Stomach (tissue), 8 donors: ENCODE measurements at regions not wholly inside any gene's neighbourhood (a gene's known extent, or its start where the extent isn't known, plus 50 kb on each side); places are given as distances from the start of the nearest gene placed in this dataset.

ENCODE experiments used
- DNase-seq, 2 donors: peaks; one replicate each; pipeline versions ENCODE4 v3.0.0 to v3.0.0-alpha.2; 2013 to 2019
- H3K27ac ChIP-seq, 5 donors: fragments of 200-600 bp in 4 of 5; sonication (generic) in 4 of 5; one replicate each; pipeline ENCODE4 v1.5.1; 2013 to 2019; ENCODE audit warnings: mild to moderate bottlenecking in 1 of 5, moderate library complexity in 1 of 5
- H3K27me3 ChIP-seq, 3 donors: fragments of 200-600 bp; sonication (generic); one replicate each; pipeline ENCODE4 v1.5.1; 2017 to 2019; ENCODE audit warnings: mixed run types in 1 of 3
- H3K36me3 ChIP-seq, 4 donors: fragments of 200-600 bp; sonication (generic); 1 replicate in 3 of 4; 2 replicates in 1 of 4; pipeline ENCODE4 v1.5.1; 2016 to 2019
- H3K4me1 ChIP-seq, 4 donors: fragments of 200-600 bp; sonication (generic); one replicate each; pipeline ENCODE4 v1.5.1; 2016 to 2019
- H3K4me3 ChIP-seq, 4 donors: fragments of 200-600 bp; sonication (generic) in 3 of 4; one replicate each; pipeline ENCODE4 v1.5.1; 2016 to 2019; ENCODE audit warnings: mild to moderate bottlenecking in 1 of 4
- H3K9me3 ChIP-seq, 4 donors: fragments of 200-600 bp; sonication (generic); one replicate each; pipeline ENCODE4 v1.5.1; 2016 to 2019
- EP300 ChIP-seq: sonication (generic); formaldehyde crosslinking; IDR thresholded peaks from one replicate; pipeline ENCODE4 v1.6.1; 2017; ENCODE audit warnings: antibody characterized with exemption
- POLR2A ChIP-seq, 4 donors: fragments of 450-650 bp; IDR thresholded peaks; one replicate each; pipeline ENCODE4 v1.6.1; 2016; ENCODE audit warnings: antibody characterized with exemption in 4 of 4, control low read depth in 2 of 4, mild to moderate bottlenecking in 1 of 4, moderate library complexity in 1 of 4
- POLR2AphosphoS5 ChIP-seq, 3 donors: sonication (generic); formaldehyde crosslinking; IDR thresholded peaks; one replicate each; pipeline ENCODE4 v1.6.1; 2016; ENCODE audit warnings: antibody characterized with exemption in 3 of 3
- WGBS, 5 donors: extraction: QIAGEN DNeasy Blood & Tissue Kit in 3 of 5; methylation state at CpG; one replicate each; pipeline versions ENCODE4 v1.1.5 to v1.1.7; 2013 to 2018; 5-methylcytosine and 5-hydroxymethylcytosine counted together
- intact Hi-C: fragments of 100-400 bp; cut with DNase I; formaldehyde crosslinking; loops from one replicate; pipeline ENCODE4 v1.15.1; 2023; ENCODE audit warnings: low total_unique reads
- TF ChIP-seq, protein P1 (sequence below), 7 experiments: fragments of 450-650 bp in 4 of 7; fragments of 200-600 bp in 3 of 7; sonication (generic) in 3 of 7; IDR thresholded peaks; one replicate each; pipeline ENCODE4 v1.5.1; 2016 to 2019; ENCODE audit warnings: antibody characterized with exemption in 7 of 7, control low read depth in 2 of 7, mild to moderate bottlenecking in 1 of 7
- donor health status: healthy with polysubstance abuse.
- donor health status: Bipolar disorder and iron deficiency.
- donor health status: healthy.

GRCh38 chr15:93894438-93895036 is 336.8 kb upstream of the MCTP2 start:
- DNase-seq, result no peak
- Histone ChIP-seq H3K4me3 (no peak overlapping the region), H3K27me3 (no peaks in the 10 kb centered on the region), H3K36me3 (no peaks in the 10 kb centered on the region), H3K27ac (no peak overlapping the region), H3K4me1 (no peaks in the 10 kb centered on the region), H3K9me3 (no peaks in the 10 kb centered on the region)
- WGBS, 5 donors, result 51 to 73% (median 62%) methylated on average over 3 of the region's 3 CpGs
- TF ChIP-seq, protein P1, sequence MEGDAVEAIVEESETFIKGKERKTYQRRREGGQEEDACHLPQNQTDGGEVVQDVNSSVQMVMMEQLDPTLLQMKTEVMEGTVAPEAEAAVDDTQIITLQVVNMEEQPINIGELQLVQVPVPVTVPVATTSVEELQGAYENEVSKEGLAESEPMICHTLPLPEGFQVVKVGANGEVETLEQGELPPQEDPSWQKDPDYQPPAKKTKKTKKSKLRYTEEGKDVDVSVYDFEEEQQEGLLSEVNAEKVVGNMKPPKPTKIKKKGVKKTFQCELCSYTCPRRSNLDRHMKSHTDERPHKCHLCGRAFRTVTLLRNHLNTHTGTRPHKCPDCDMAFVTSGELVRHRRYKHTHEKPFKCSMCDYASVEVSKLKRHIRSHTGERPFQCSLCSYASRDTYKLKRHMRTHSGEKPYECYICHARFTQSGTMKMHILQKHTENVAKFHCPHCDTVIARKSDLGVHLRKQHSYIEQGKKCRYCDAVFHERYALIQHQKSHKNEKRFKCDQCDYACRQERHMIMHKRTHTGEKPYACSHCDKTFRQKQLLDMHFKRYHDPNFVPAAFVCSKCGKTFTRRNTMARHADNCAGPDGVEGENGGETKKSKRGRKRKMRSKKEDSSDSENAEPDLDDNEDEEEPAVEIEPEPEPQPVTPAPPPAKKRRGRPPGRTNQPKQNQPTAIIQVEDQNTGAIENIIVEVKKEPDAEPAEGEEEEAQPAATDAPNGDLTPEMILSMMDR (IDR thresholded peaks at IDR 0.05), result no peak
- intact Hi-C loops, result no loop called here

- Histone ChIP-seq H3K9me3 (no peaks in the 10 kb centered on the region), H3K36me3 (no peaks in the 10 kb centered on the region), H3K27me3 (peaks cover 0 to 3% (median 0%) of the 10 kb centered on the region in 3 donors), H3K4me1 (peaks cover 0 to 5% (median 0%) of the 10 kb centered on the region in 4 donors), H3K27ac (no peak overlapping the region), H3K4me3 (no peak overlapping the region)
- no peak for TF ChIP-seq EP300
- intact Hi-C loops, result no loop called here
- DNase-seq, result no peak
- 91 to 98% (median 94%) methylated on average over 1 of the region's 1 CpG for WGBS, 5 donors
Measured at GRCh38 chr15:93887151-93887550, 344.2 kb upstream of the MCTP2 start.

DNA sequence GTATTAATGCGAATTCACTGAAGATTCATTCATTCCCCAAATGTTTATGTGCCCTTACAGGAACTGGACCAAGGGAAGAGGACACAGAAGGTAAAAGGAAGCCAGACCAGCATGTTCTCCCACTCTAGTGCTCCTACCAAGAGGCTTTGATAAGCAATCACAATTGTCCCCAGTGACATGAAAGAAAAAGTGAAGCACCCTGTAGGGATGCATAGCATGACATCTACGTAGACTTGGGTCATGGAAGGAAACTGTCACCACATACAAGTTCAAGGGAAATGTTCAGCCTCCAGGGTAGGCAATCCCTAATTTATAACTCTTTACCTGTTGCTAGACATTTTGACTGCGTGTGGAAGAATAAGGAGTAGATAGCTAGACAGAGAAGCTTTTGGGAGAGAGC is 348.6 kb upstream of the MCTP2 start:
- H3K9me3 ChIP-seq, result no peaks in the 10 kb centered on the region
- peaks cover 0 to 3% (median 0%) of the 10 kb centered on the region in 3 donors for H3K27me3 ChIP-seq
- DNase-seq, result no peak
- H3K27ac ChIP-seq, result no peak overlapping the region
- peaks cover 0 to 6% (median 0%) of the 10 kb centered on the region in 4 donors for H3K4me1 ChIP-seq
- 76 to 90% (median 79%) methylated on average over 3 of the region's 3 CpGs for WGBS, 5 donors
- TF ChIP-seq POLR2A (IDR thresholded peaks at IDR 0.05) (no peak), EP300 (no peak), POLR2AphosphoS5 (IDR thresholded peaks at IDR 0.05) (no peak)
- TF ChIP-seq, protein P1 (IDR thresholded peaks at IDR 0.05), result no peak
- intact Hi-C loops, result no loop called here
- no peaks in the 10 kb centered on the region for H3K36me3 ChIP-seq
- no peak overlapping the region for H3K4me3 ChIP-seq

DNA sequence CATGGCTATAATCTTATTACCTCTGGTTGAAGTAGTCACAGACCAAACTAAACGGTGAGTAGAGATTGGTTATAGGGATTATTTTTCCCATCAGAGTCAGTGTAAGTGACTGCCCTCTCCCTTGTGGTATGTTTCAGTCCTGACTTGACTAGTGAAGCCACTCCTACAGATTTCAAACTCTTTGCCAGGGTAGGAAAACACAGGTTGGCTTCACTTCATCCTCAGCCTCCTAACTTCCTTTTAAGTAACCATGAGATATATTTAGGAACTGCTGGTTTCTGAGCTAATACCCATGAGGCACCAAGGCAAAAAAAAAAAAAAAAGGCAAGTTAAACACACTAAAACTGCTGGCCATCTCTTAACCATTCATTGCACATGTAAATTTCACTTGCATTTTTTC is 349.2 kb upstream of the MCTP2 start:
- no peak for DNase-seq
- Histone ChIP-seq H3K36me3 (no peaks in the 10 kb centered on the region), H3K27ac (no peak overlapping the region), H3K4me3 (no peak overlapping the region), H3K27me3 (peaks cover 0 to 3% (median 0%) of the 10 kb centered on the region in 3 donors), H3K9me3 (no peaks in the 10 kb centered on the region), H3K4me1 (peaks cover 0 to 6% (median 0%) of the 10 kb centered on the region in 4 donors)
- TF ChIP-seq EP300, result no peak
- no peak for TF ChIP-seq POLR2AphosphoS5 (IDR thresholded peaks at IDR 0.05)
- TF ChIP-seq, protein P1 (IDR thresholded peaks at IDR 0.05), result no peak
- no peak for TF ChIP-seq POLR2A (IDR thresholded peaks at IDR 0.05)
- 56 to 76% (median 69%) methylated on average over 1 of the region's 1 CpG for WGBS, 5 donors
- intact Hi-C loops, result no loop called here

GRCh38 chr15:93881310-93881709 is 350.1 kb upstream of the MCTP2 start:
- intact Hi-C loops, result no loop called here
- peaks cover 0 to 6% (median 0%) of the 10 kb centered on the region in 4 donors for H3K4me1 ChIP-seq
- H3K27ac ChIP-seq, result no peak overlapping the region

More at GRCh38 chr15:93881310-93881709, 350.1 kb upstream of the MCTP2 start:
- peaks cover 0 to 3% (median 0%) of the 10 kb centered on the region in 3 donors for H3K27me3 ChIP-seq
- DNase-seq, result no peak
- no peak overlapping the region for H3K4me3 ChIP-seq
- no peak for TF ChIP-seq POLR2AphosphoS5 (IDR thresholded peaks at IDR 0.05)
- TF ChIP-seq, protein P1 (IDR thresholded peaks at IDR 0.05), result no peak
- no peak for TF ChIP-seq EP300
- no peak for TF ChIP-seq POLR2A (IDR thresholded peaks at IDR 0.05)
- no peaks in the 10 kb centered on the region for H3K9me3 ChIP-seq
- no peaks in the 10 kb centered on the region for H3K36me3 ChIP-seq
